ENCODE measurements at regions not wholly inside any gene's neighbourhood (a gene's known extent, or its start where the extent isn't known, plus 50 kb on each side); places are given as distances from the start of the nearest gene placed in this dataset.

GRCh38 chr3:146861262-146861661, 256.1 kb upstream of the PLSCR5 start:
- DNase-seq, result no peak
- intact Hi-C loops (cut with DNase I), result no loop called here
- no peak overlapping the region for H3K27ac ChIP-seq
- 78% methylated on average over 3 of the region's 3 CpGs for WGBS (ENCODE audit: insufficient coverage, low coverage, low lambda C conversion rate, missing lambda C conversion rate)
- TF ChIP-seq POLR2A (IDR thresholded peaks at IDR 0.05), result no peak
- no peak for TF ChIP-seq CTCF (IDR thresholded peaks at IDR 0.05)
- no peaks in the 10 kb centered on the region for H3K4me1 ChIP-seq
- no peaks in the 10 kb centered on the region for H3K9me3 ChIP-seq
- H3K36me3 ChIP-seq, result no peaks in the 10 kb centered on the region
- no peak overlapping the region for H3K4me3 ChIP-seq
- no peak for ATAC-seq
- H3K27me3 ChIP-seq, result no peaks in the 10 kb centered on the region

GRCh38 chr3:146854523-146854922, 249.4 kb upstream of the PLSCR5 start:
- no peak overlapping the region for H3K4me3 ChIP-seq
- 61% methylated on average over 2 of the region's 4 CpGs for WGBS (ENCODE audit: insufficient coverage, low coverage, low lambda C conversion rate, missing lambda C conversion rate)
- H3K36me3 ChIP-seq, result no peaks in the 10 kb centered on the region

GRCh38 chr3:146851665-146852064, 246.5 kb upstream of the PLSCR5 start:
- intact Hi-C loops (cut with DNase I), result no loop called here

More at GRCh38 chr3:146854523-146854922, 249.4 kb upstream of the PLSCR5 start:
- DNase-seq (no peak), ATAC-seq (no peak)
- intact Hi-C loops (cut with DNase I), result no loop called here
- Histone ChIP-seq H3K4me1 (no peaks in the 10 kb centered on the region), H3K27ac (no peak overlapping the region), H3K27me3 (peaks cover 0 to 3% of the 10 kb centered on the region in 2 donors), H3K9me3 (no peaks in the 10 kb centered on the region)
- TF ChIP-seq POLR2A (IDR thresholded peaks at IDR 0.05) (no peak), CTCF (IDR thresholded peaks at IDR 0.05) (no peak)

DNA sequence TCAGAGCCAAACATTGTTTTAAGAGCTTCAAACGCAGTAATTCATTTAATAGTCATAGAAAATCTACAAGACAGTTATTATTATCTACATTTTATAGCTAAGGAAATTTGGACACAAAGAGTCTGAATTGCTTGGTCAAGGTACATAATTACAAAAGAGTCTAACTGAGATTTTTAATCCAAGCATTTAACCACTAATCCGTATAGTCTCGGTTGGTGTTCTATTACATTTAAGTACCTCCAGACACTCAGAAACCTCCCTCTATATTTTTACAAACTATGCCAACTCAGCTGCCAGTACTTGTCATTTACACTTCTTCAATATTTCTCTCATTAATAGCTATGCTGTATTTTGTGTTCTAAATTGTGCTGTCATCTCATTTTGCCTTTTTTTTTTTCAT, 240.2 kb upstream of the PLSCR5 start:
- intact Hi-C loops (cut with DNase I), result no loop called here
- WGBS (ENCODE audit: insufficient coverage, low coverage, low lambda C conversion rate, missing lambda C conversion rate), result 70% methylated on average over 3 of the region's 3 CpGs
- Histone ChIP-seq H3K27ac (no peak overlapping the region), H3K4me1 (no peaks in the 10 kb centered on the region), H3K36me3 (no peaks in the 10 kb centered on the region), H3K27me3 (no peaks in the 10 kb centered on the region), H3K4me3 (no peak overlapping the region), H3K9me3 (no peaks in the 10 kb centered on the region)
- DNase-seq (no peak), ATAC-seq (no peak)
- TF ChIP-seq CTCF (IDR thresholded peaks at IDR 0.05) (no peak), POLR2A (IDR thresholded peaks at IDR 0.05) (no peak)

More at GRCh38 chr3:146851665-146852064, 246.5 kb upstream of the PLSCR5 start:
- H3K4me1 ChIP-seq, result no peaks in the 10 kb centered on the region
- H3K27me3 ChIP-seq, result peaks cover 0 to 3% of the 10 kb centered on the region in 2 donors
- ATAC-seq (no peak), DNase-seq (no peak)
- H3K9me3 ChIP-seq, result no peaks in the 10 kb centered on the region
- H3K36me3 ChIP-seq, result no peaks in the 10 kb centered on the region
- no peak overlapping the region for H3K4me3 ChIP-seq
- 30% methylated on average over 2 of the region's 2 CpGs for WGBS (ENCODE audit: insufficient coverage, low coverage, low lambda C conversion rate, missing lambda C conversion rate)
- no peak overlapping the region for H3K27ac ChIP-seq
- no peak for TF ChIP-seq POLR2A (IDR thresholded peaks at IDR 0.05)
- TF ChIP-seq CTCF (IDR thresholded peaks at IDR 0.05), result no peak

DNA sequence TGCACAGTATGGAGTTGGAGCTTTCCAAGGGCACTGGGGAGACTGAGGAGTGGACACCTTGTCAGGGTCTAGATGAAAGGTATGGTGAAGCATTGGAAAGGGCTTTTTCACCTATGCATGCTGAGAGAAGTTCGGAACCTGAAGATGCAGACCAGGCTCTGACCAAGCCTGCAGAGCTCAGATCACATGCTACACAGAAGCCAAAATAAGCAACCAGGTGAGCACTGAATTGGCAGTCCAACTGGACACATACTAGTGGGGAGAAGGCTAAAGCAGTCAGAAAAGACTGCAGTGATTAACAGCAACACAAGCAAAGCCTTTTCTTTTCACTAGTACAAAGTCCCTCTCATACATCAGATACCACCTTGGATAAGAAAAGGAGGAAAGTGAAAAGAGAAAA, 238.3 kb upstream of the PLSCR5 start:
- DNase-seq, result no peak
- H3K4me1 ChIP-seq, result no peaks in the 10 kb centered on the region
- no peaks in the 10 kb centered on the region for H3K36me3 ChIP-seq
- H3K9me3 ChIP-seq, result no peaks in the 10 kb centered on the region
- 60% methylated on average over 1 of the region's 1 CpG for WGBS (ENCODE audit: insufficient coverage, low coverage, low lambda C conversion rate, missing lambda C conversion rate)
- intact Hi-C loops (cut with DNase I), result no loop called here
- no peak overlapping the region for H3K4me3 ChIP-seq
- TF ChIP-seq CTCF (IDR thresholded peaks at IDR 0.05) (no peak), POLR2A (IDR thresholded peaks at IDR 0.05) (no peak)
- no peak overlapping the region for H3K27ac ChIP-seq
- no peak for ATAC-seq
- no peaks in the 10 kb centered on the region for H3K27me3 ChIP-seq

All from right lobe of liver (tissue), 6 donors.